Common myeloid progenitor, CD34-positive (primary cell): ENCODE measurements at regions not wholly inside any gene's neighbourhood (a gene's known extent, or its start where the extent isn't known, plus 50 kb on each side); places are given as distances from the start of the nearest gene placed in this dataset.
A peak's percentile ranks its signal among the peaks of the same experiment; 100 is the strongest.
"Not testable (repeated sequence)": the region's sequence is repeated elsewhere in the genome, so short reads cannot be mapped to it uniquely, and the experiment has no call there.

Source experiments
- CTCF ChIA-PET: fragments of 350-600 bp; sonication (Branson Sonifier 250); formaldehyde crosslinking; loops from one replicate; lab custom pipeline; 2021; ENCODE audit warnings: antibody characterized with exemption; lab: Charles Lee
- POLR2A ChIA-PET: fragments of 350-600 bp; sonication (Branson Sonifier 250); formaldehyde crosslinking; loops from one replicate; lab custom pipeline; 2021; ENCODE audit warnings: antibody characterized with exemption; lab: Charles Lee
- DNase-seq, 3 donors: peaks; one replicate each; pipeline versions ENCODE4 v3.0.0 to v3.0.0-alpha.2; 2013
- H3K27ac ChIP-seq, 2 experiments: 1 replicate in 1 of 2; 2 replicates in 1 of 2; pipeline ENCODE4 v1.7.0; 2013; ENCODE audit warnings: inconsistent platforms in 2 of 2, low read length in 2 of 2, mild to moderate bottlenecking in 2 of 2, low read depth in 1 of 2, moderate library complexity in 1 of 2; ENCODE audit not compliant: severe bottlenecking in 2 of 2, insufficient read depth in 1 of 2, poor library complexity in 1 of 2
- H3K27me3 ChIP-seq, 5 experiments: replicated peaks in 2 of 5; 1 replicate in 3 of 5; 2 replicates in 2 of 5; pipeline versions ENCODE4 v1.6.1 to v1.7.0; 2013; ENCODE audit warnings: low read length in 4 of 5, mild to moderate bottlenecking in 2 of 5, moderate library complexity in 2 of 5, inconsistent platforms in 1 of 5; ENCODE audit not compliant: insufficient read depth in 5 of 5, control insufficient read depth in 4 of 5
- H3K36me3 ChIP-seq, 4 experiments: 1 replicate in 2 of 4; 2 replicates in 2 of 4; pipeline versions ENCODE4 v1.6.1 to v1.7.0; 2013; ENCODE audit warnings: low read length in 3 of 4, control low read depth in 1 of 4, mild to moderate bottlenecking in 1 of 4; ENCODE audit not compliant: control insufficient read depth in 4 of 4, insufficient read depth in 4 of 4
- H3K4me1 ChIP-seq, 4 experiments: 1 replicate in 3 of 4; 2 replicates in 1 of 4; pipeline versions ENCODE4 v1.6.1 to v1.7.1; 2013; ENCODE audit warnings: low read length in 3 of 4, mild to moderate bottlenecking in 3 of 4, control low read depth in 1 of 4, inconsistent platforms in 1 of 4, moderate library complexity in 1 of 4; ENCODE audit not compliant: control insufficient read depth in 4 of 4, insufficient read depth in 4 of 4; ENCODE audit errors: control extremely low read depth in 1 of 4
- H3K4me3 ChIP-seq, 7 experiments: 1 replicate in 4 of 7; 2 replicates in 3 of 7; pipeline versions ENCODE4 v1.5.1 to v1.7.0; 2013; ENCODE audit warnings: mild to moderate bottlenecking in 7 of 7, low read length in 6 of 7, moderate library complexity in 6 of 7, inconsistent platforms in 2 of 7, low read depth in 2 of 7, control low read depth in 1 of 7; ENCODE audit not compliant: insufficient read depth in 4 of 7, control insufficient read depth in 1 of 7; ENCODE audit errors: extremely low read depth in 1 of 7
- H3K9me3 ChIP-seq, 5 experiments: 1 replicate in 4 of 5; 2 replicates in 1 of 5; pipeline versions ENCODE4 v1.6.1 to v1.7.1; 2013; ENCODE audit warnings: low read length in 4 of 5, mild to moderate bottlenecking in 2 of 5, inconsistent platforms in 1 of 5, low read depth in 1 of 5, moderate library complexity in 1 of 5; ENCODE audit not compliant: control insufficient read depth in 4 of 5, insufficient read depth in 2 of 5; ENCODE audit errors: control extremely low read depth in 1 of 5
- WGBS: methylation state at CpG from one replicate; pipeline ENCODE4 v1.1.5; 2013; ENCODE audit not compliant: insufficient coverage; 5-methylcytosine and 5-hydroxymethylcytosine counted together

DNA sequence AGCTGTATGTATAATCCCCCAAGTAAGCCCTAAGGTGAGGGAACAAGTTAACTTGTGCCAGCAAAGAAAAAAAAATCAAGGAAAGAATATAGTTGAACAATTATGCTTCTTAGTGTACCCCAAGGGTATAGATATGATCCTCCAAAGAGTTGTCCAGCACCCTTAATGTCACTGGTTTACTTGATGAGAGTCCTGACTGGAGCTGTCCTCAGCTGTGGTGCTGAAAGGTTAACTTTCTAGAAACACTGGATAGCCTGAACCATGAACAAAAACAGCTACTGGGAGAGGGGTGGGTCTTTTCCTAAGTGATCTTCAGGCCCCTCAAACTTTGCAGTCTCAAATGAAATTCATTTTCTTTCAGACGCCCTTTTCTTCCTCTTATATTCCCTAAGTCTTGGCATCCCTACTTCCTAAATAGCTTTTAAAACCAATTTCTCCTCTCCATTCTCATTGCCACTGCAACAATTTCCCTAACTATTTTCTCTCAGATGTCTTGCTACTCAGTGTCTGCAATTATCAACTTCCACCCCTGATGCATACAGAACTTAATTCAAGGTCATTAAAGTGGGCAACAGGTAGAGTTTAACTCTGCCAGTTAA is 83.5 kb upstream of the PROKR2 start:
- DNase-seq: peak; percentile 15 to 60 (median 57)
- H3K9me3 ChIP-seq: peaks cover 0 to 4% (median 0%) of the 10 kb centered on the region in 5 experiments
- ChIA-PET POLR2A (no interaction called here), CTCF (interaction anchor here (0.8 to 1.4 kb wide), 2 partner anchors 8 to 48 kb away, joined by 3 read pairs; no protein-coding TSS in a partner anchor)
- no peak overlapping the region for H3K4me3 ChIP-seq
- no peaks in the 10 kb centered on the region for H3K4me1 ChIP-seq
- WGBS: 45% methylated on average over 1 of the region's 1 CpG
- peaks cover 0 to 5% (median 3%) of the 10 kb centered on the region in 5 experiments for H3K27me3 ChIP-seq
- H3K27ac ChIP-seq: no peak overlapping the region
- H3K36me3 ChIP-seq: no peaks in the 10 kb centered on the region

DNA sequence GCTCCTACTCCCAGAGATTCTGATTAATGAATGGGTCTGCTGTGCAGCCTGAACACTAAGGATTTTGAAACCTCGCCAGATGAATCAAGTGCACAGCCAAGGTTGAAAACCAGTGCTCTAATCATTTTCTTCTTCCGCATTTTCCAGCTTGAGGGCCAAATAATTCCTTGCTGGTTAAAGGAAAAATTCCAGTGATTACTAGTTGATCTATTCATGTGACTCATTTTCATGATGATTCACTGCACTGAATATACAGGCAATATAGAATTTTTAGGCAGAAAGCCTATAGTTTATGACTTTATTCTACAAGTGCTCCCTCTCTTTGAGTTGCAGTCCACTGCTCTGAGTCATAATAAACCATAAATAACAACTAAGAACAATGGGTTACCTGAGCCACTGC is 80.6 kb upstream of the PROKR2 start:
- CTCF ChIA-PET: no interaction called here
- Histone ChIP-seq H3K9me3 (no peaks in the 10 kb centered on the region), H3K27me3 (peaks cover 0 to 8% (median 2%) of the 10 kb centered on the region in 5 experiments), H3K27ac (no peak overlapping the region), H3K4me3 (no peak overlapping the region), H3K36me3 (no peaks in the 10 kb centered on the region), H3K4me1 (no peaks in the 10 kb centered on the region)
- POLR2A ChIA-PET: no interaction called here
- DNase-seq: no peak
- 88% methylated on average over 1 of the region's 2 CpGs for WGBS

DNA sequence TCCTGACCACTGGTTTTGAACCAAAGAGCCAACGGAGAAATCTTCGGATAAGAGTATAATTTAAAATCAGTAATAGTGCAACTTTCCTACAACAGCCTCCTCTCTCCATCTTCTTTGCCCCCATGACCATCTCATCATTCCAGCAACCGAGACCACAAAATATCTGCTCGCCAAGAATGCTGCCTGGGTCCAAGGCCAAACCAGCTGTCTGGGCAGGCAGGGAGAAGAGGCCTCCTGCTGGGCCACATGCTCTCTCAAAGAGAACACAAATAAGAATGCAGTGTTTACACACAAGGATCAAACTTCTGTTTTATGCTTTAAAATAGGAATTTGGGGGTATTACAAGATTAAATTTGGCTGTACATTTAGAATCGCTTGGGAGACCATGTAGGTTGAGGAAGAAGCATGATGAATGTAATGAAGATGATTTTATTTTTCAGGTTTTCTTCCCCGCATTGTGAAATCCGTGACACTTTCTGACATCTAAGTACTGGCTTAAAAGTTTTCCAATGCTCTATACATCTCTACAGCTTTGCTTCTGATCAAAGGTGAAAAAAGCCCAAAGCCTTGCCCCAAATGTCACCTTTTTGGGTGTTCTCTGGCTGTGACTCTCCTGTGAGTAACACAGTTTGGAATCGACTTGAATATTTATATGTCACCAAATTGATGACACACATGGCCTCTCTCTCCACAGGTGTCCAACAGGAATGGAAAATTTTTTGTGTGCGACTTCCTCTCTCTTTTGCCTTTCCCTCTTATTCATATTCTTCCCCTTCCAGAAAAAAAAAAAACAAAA is 79.4 kb upstream of the PROKR2 start:
- Histone ChIP-seq H3K27ac (no peak overlapping the region), H3K4me1 (no peaks in the 10 kb centered on the region), H3K36me3 (no peaks in the 10 kb centered on the region), H3K9me3 (no peaks in the 10 kb centered on the region), H3K27me3 (peaks cover 0 to 14% (median 8%) of the 10 kb centered on the region in 5 experiments), H3K4me3 (no peak overlapping the region)
- ChIA-PET POLR2A (no interaction called here), CTCF (no interaction called here)
- DNase-seq: no peak
- WGBS: 95% methylated on average over 4 of the region's 9 CpGs

DNA sequence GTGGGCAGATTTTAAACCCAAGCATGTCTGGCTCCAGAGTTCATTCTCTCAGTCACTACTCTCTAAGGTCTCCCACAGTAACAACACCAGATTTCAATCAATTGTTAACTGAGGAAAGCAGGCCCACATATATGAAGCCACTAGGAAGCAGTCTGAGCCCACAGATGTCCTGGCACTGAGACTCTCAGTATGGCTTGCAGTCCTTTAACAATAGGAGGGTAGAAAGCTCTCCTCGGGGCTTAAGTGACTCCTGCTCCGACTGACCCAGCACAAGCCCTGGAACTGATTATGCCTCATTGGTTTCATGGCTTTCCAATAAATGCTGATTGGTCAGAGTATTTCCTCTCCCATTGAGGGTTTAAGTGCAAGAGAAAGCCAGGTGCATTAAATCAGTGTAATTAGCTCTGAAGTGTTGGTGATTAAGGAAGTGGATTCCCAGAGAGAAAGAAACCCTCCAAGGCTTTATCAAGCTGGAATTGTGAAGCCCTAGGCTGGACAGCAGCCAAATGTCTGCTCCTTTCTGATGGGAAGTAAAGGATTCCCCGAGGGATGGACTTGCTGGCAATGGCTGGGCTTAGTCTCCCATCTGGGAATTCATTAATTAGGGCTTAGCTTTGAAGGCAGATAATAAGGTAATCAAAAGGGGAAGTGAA is 76.6 kb upstream of the PROKR2 start:
- CTCF ChIA-PET: interaction anchor here (0.9 kb wide), 1 partner anchor 8 kb away, joined by 3 read pairs; no protein-coding TSS in a partner anchor
- H3K27me3 ChIP-seq: peaks cover 2 to 20% (median 9%) of the 10 kb centered on the region in 5 experiments
- no peak for DNase-seq
- H3K4me3 ChIP-seq: no peak overlapping the region
- no peak overlapping the region for H3K27ac ChIP-seq
- no peaks in the 10 kb centered on the region for H3K36me3 ChIP-seq
- 59% methylated on average over 3 of the region's 3 CpGs for WGBS
- no peaks in the 10 kb centered on the region for H3K4me1 ChIP-seq
- H3K9me3 ChIP-seq: no peaks in the 10 kb centered on the region
- POLR2A ChIA-PET: no interaction called here

DNA sequence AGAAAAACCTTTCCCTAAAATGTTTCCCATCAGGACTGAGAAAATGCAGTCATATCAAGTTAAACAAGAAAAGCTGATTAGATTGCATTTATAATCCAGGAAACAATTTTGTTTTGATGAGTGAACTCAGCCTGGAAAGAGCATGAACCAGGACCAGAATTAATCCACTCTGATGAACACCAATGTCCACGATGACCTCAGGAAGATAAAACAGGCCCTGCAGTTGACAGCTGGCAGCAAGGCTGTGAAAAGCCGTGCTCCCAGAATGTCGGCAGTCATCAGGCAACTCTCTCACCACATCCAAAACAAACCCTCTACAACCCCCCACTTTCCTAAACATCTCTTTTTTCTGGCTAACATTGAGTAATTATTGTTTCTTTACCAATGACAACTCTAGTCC is 74.0 kb upstream of the PROKR2 start:
- no peak for DNase-seq
- POLR2A ChIA-PET: no interaction called here
- Histone ChIP-seq H3K9me3 (no peaks in the 10 kb centered on the region), H3K27ac (no peak overlapping the region), H3K4me1 (no peaks in the 10 kb centered on the region), H3K36me3 (no peaks in the 10 kb centered on the region), H3K27me3 (peaks cover 2 to 20% (median 5%) of the 10 kb centered on the region in 5 experiments), H3K4me3 (no peak overlapping the region)
- 50% methylated on average over 1 of the region's 3 CpGs for WGBS
- CTCF ChIA-PET: no interaction called here

DNA sequence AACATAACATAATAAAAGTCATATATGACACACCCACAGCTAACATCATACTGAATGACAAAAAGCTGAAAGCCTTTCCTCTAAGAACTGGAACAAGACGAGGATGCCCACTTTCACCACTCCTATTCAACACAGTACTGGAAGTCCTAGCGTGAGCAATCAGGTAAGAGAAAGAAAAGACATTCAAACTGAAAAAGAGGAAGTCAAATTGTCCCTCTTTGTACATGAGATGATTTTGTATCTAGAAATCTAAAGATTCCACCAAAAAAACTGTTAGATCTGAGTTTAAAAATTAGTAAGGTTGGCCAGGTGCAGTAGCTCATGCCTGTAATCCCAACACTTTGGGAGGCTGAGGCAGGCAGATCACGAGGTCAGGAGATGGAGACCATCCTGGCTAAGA is 70.1 kb upstream of the PROKR2 start:
- peaks cover 0 to 20% (median 6%) of the 10 kb centered on the region in 5 experiments for H3K9me3 ChIP-seq
- H3K36me3 ChIP-seq, H3K27ac ChIP-seq, DNase-seq, H3K4me1 ChIP-seq, H3K4me3 ChIP-seq, POLR2A ChIA-PET: not testable (repeated sequence)
- no CpG with 5 or more reads among the region's 3 CpGs for WGBS
- CTCF ChIA-PET: interaction anchor here (0.7 kb wide), 1 partner anchor 21 kb away, joined by 3 read pairs; no protein-coding TSS in a partner anchor
- H3K27me3 ChIP-seq: peaks cover 0 to 15% (median 3%) of the 10 kb centered on the region in 5 experiments
